ENCODE measurements at regions not wholly inside any gene's neighbourhood (a gene's known extent, or its start where the extent isn't known, plus 50 kb on each side); places are given as distances from the start of the nearest gene placed in this dataset.
A peak's percentile ranks its signal among the peaks of the same experiment; 100 is the strongest.
"Not testable (repeated sequence)": the region's sequence is repeated elsewhere in the genome, so short reads cannot be mapped to it uniquely, and the experiment has no call there.

- FAIRE-seq (no peak), DNase-seq (ENCODE audit: insufficient read length, low spot score) (no peak)
- TF ChIP-seq POLR2A (IDR thresholded peaks at IDR 0.05; ENCODE audit: low read depth, low read length) (no peak), SPI1 (IDR thresholded peaks at IDR 0.05; ENCODE audit: low read depth, low read length) (no peak), TAF1 (IDR thresholded peaks at IDR 0.05; ENCODE audit: low read depth, low read length) (no peak), POLR2AphosphoS5 (IDR thresholded peaks at IDR 0.05; ENCODE audit: low read depth, low read length) (no peak), POU2F2 (IDR thresholded peaks at IDR 0.05; ENCODE audit: low read depth, low read length) (no peak), PAX5 (IDR thresholded peaks at IDR 0.05; ENCODE audit: insufficient read depth, low read length, severe bottlenecking) (no peak)
These were observed 109.2 kb downstream of the ZNF486 start for GRCh38 chr19:20276011-20276731.

- TF ChIP-seq SPI1 (IDR thresholded peaks at IDR 0.05; ENCODE audit: low read depth, low read length) (no peak), PAX5 (IDR thresholded peaks at IDR 0.05; ENCODE audit: insufficient read depth, low read length, severe bottlenecking) (no peak), POU2F2 (IDR thresholded peaks at IDR 0.05; ENCODE audit: low read depth, low read length) (no peak), POLR2AphosphoS5 (IDR thresholded peaks at IDR 0.05; ENCODE audit: low read depth, low read length) (no peak), POLR2A (IDR thresholded peaks at IDR 0.05; ENCODE audit: low read depth, low read length) (no peak), TAF1 (IDR thresholded peaks at IDR 0.05; ENCODE audit: low read depth, low read length) (no peak)
- DNase-seq (ENCODE audit: insufficient read length, low spot score) (no peak), FAIRE-seq (no peak)
These were observed 107.0 kb downstream of the ZNF486 start for GRCh38 chr19:20273951-20274570.

- no peak for DNase-seq (ENCODE audit: insufficient read length, low spot score)
- no peak for TF ChIP-seq PAX5 (IDR thresholded peaks at IDR 0.05; ENCODE audit: insufficient read depth, low read length, severe bottlenecking)
- TF ChIP-seq POLR2A (IDR thresholded peaks at IDR 0.05; ENCODE audit: low read depth, low read length): no peak
- no peak for TF ChIP-seq SPI1 (IDR thresholded peaks at IDR 0.05; ENCODE audit: low read depth, low read length)
- TF ChIP-seq POU2F2 (IDR thresholded peaks at IDR 0.05; ENCODE audit: low read depth, low read length): no peak
- no peak for TF ChIP-seq POLR2AphosphoS5 (IDR thresholded peaks at IDR 0.05; ENCODE audit: low read depth, low read length)
- TF ChIP-seq TAF1 (IDR thresholded peaks at IDR 0.05; ENCODE audit: low read depth, low read length): no peak
- FAIRE-seq: no peak
These were observed 106.4 kb downstream of the ZNF486 start for GRCh38 chr19:20273376-20273775.

- FAIRE-seq; DNase-seq (ENCODE audit: insufficient read length, low spot score): not testable (repeated sequence)
These were observed 105.6 kb downstream of the ZNF486 start for GRCh38 chr19:20272627-20273010.

- TF ChIP-seq SPI1 (IDR thresholded peaks at IDR 0.05; ENCODE audit: low read depth, low read length): peak; percentile 67; the same call in 1 of the 2 replicates
- FAIRE-seq; DNase-seq (ENCODE audit: insufficient read length, low spot score): not testable (repeated sequence)
These were observed 105.1 kb downstream of the ZNF486 start for GRCh38 chr19:20271927-20272626.

GRCh38 chr19:20271215-20271926 is 104.4 kb downstream of the ZNF486 start:
- no peak for DNase-seq (ENCODE audit: insufficient read length, low spot score)
- TF ChIP-seq TAF1 (IDR thresholded peaks at IDR 0.05; ENCODE audit: low read depth, low read length): no peak
- no peak for TF ChIP-seq POLR2A (IDR thresholded peaks at IDR 0.05; ENCODE audit: low read depth, low read length)
- no peak for TF ChIP-seq POU2F2 (IDR thresholded peaks at IDR 0.05; ENCODE audit: low read depth, low read length)
- no peak for TF ChIP-seq POLR2AphosphoS5 (IDR thresholded peaks at IDR 0.05; ENCODE audit: low read depth, low read length)
- no peak for TF ChIP-seq PAX5 (IDR thresholded peaks at IDR 0.05; ENCODE audit: insufficient read depth, low read length, severe bottlenecking)
- TF ChIP-seq SPI1 (IDR thresholded peaks at IDR 0.05; ENCODE audit: low read depth, low read length): no peak
- FAIRE-seq: no peak

- FAIRE-seq: no peak
- no peak for TF ChIP-seq PAX5 (IDR thresholded peaks at IDR 0.05; ENCODE audit: insufficient read depth, low read length, severe bottlenecking)
- TF ChIP-seq POLR2A (IDR thresholded peaks at IDR 0.05; ENCODE audit: low read depth, low read length): no peak
- TF ChIP-seq POLR2AphosphoS5 (IDR thresholded peaks at IDR 0.05; ENCODE audit: low read depth, low read length): no peak
- TF ChIP-seq POU2F2 (IDR thresholded peaks at IDR 0.05; ENCODE audit: low read depth, low read length): no peak
- no peak for TF ChIP-seq SPI1 (IDR thresholded peaks at IDR 0.05; ENCODE audit: low read depth, low read length)
- TF ChIP-seq TAF1 (IDR thresholded peaks at IDR 0.05; ENCODE audit: low read depth, low read length): no peak
- DNase-seq (ENCODE audit: insufficient read length, low spot score): no peak
These were observed 102.4 kb downstream of the ZNF486 start for GRCh38 chr19:20269461-20269860.

- DNase-seq (ENCODE audit: insufficient read length, low spot score); FAIRE-seq: not testable (repeated sequence)
These were observed 94.5 kb downstream of the ZNF486 start for GRCh38 chr19:20261513-20261912.

GRCh38 chr19:20260738-20261137 is 93.7 kb downstream of the ZNF486 start:
- not testable (repeated sequence) for DNase-seq (ENCODE audit: insufficient read length, low spot score); FAIRE-seq

GRCh38 chr19:20259615-20260014 is 92.6 kb downstream of the ZNF486 start:
- FAIRE-seq: no peak
- TF ChIP-seq POLR2AphosphoS5 (IDR thresholded peaks at IDR 0.05; ENCODE audit: low read depth, low read length) (no peak), POLR2A (IDR thresholded peaks at IDR 0.05; ENCODE audit: low read depth, low read length) (no peak), PAX5 (IDR thresholded peaks at IDR 0.05; ENCODE audit: insufficient read depth, low read length, severe bottlenecking) (no peak), TAF1 (IDR thresholded peaks at IDR 0.05; ENCODE audit: low read depth, low read length) (no peak), SPI1 (IDR thresholded peaks at IDR 0.05; ENCODE audit: low read depth, low read length) (no peak), POU2F2 (IDR thresholded peaks at IDR 0.05; ENCODE audit: low read depth, low read length) (no peak)
- DNase-seq (ENCODE audit: insufficient read length, low spot score): no peak

Measured in GM12891 (cell line).